ENCODE measurements at regions not wholly inside any gene's neighbourhood (a gene's known extent, or its start where the extent isn't known, plus 50 kb on each side); places are given as distances from the start of the nearest gene placed in this dataset.

- no peak for TF ChIP-seq POLR2AphosphoS5 (IDR thresholded peaks at IDR 0.05)
- TF ChIP-seq EP300 (IDR thresholded peaks at IDR 0.05), result no peak
- no peak for TF ChIP-seq CTCF (IDR thresholded peaks at IDR 0.05)
- no peak for TF ChIP-seq POLR2A (IDR thresholded peaks at IDR 0.05)
- DNase-seq, result no peak
- Histone ChIP-seq H3K9me3 (no peaks in the 10 kb centered on the region), H3K4me3 (no peak overlapping the region), H3K36me3 (no peaks in the 10 kb centered on the region), H3K27ac (no peak overlapping the region), H3K27me3 (no peaks in the 10 kb centered on the region), H3K4me1 (no peaks in the 10 kb centered on the region)
- intact Hi-C loops (cut with DNase I; ENCODE audit: low total_unique reads), result no loop called here
- 63 to 88% (median 77%) methylated on average over 2 of the region's 2 CpGs for WGBS, 5 donors
These were observed 90.7 kb upstream of the ANO4 start for GRCh38 chr12:100703868-100704267.

- Histone ChIP-seq H3K36me3 (no peaks in the 10 kb centered on the region), H3K4me3 (no peak overlapping the region), H3K27me3 (no peaks in the 10 kb centered on the region), H3K4me1 (no peaks in the 10 kb centered on the region), H3K9me3 (no peaks in the 10 kb centered on the region), H3K27ac (no peak overlapping the region)
- WGBS, 5 donors, result 39 to 47% (median 44%) methylated on average over 3 of the region's 3 CpGs
- TF ChIP-seq CTCF (IDR thresholded peaks at IDR 0.05), result no peak
- TF ChIP-seq POLR2A (IDR thresholded peaks at IDR 0.05), result no peak
- TF ChIP-seq EP300 (IDR thresholded peaks at IDR 0.05), result no peak
- peak in 1 of 2 donors; percentile 23 for DNase-seq
- intact Hi-C loops (cut with DNase I; ENCODE audit: low total_unique reads), result no loop called here
These were observed 88.5 kb upstream of the ANO4 start for GRCh38 chr12:100706033-100706432.

GRCh38 chr12:100708591-100708990, 86.0 kb upstream of the ANO4 start:
- H3K27ac ChIP-seq, result no peak overlapping the region
- no peaks in the 10 kb centered on the region for H3K9me3 ChIP-seq
- no peak overlapping the region for H3K4me3 ChIP-seq
- H3K4me1 ChIP-seq, result no peaks in the 10 kb centered on the region
- H3K36me3 ChIP-seq, result no peaks in the 10 kb centered on the region
- 0 to 33% (median 0%) methylated on average over 1 of the region's 1 CpG for WGBS, 5 donors
- intact Hi-C loops (cut with DNase I; ENCODE audit: low total_unique reads), result no loop called here
- H3K27me3 ChIP-seq, result no peaks in the 10 kb centered on the region
- no peak for DNase-seq
- no peak for TF ChIP-seq POLR2A (IDR thresholded peaks at IDR 0.05)
- TF ChIP-seq CTCF (IDR thresholded peaks at IDR 0.05), result no peak
- TF ChIP-seq POLR2AphosphoS5 (IDR thresholded peaks at IDR 0.05), result no peak
- TF ChIP-seq EP300 (IDR thresholded peaks at IDR 0.05), result no peak

GRCh38 chr12:100715976-100716944, 78.3 kb upstream of the ANO4 start:
- H3K27me3 ChIP-seq, result peaks cover 15 to 66% (median 35%) of the 10 kb centered on the region in 3 donors
- DNase-seq, result peak in 1 of 2 donors; percentile 24
- intact Hi-C loops (cut with DNase I; ENCODE audit: low total_unique reads), result no loop called here

More at GRCh38 chr12:100715976-100716944, 78.3 kb upstream of the ANO4 start:
- 35 to 48% (median 42%) methylated on average over 44 to 55 of the region's 55 CpGs for WGBS, 5 donors
- no peak overlapping the region for H3K27ac ChIP-seq
- no peak for TF ChIP-seq EP300 (IDR thresholded peaks at IDR 0.05)
- TF ChIP-seq CTCF (IDR thresholded peaks at IDR 0.05), result no peak
- TF ChIP-seq POLR2A (IDR thresholded peaks at IDR 0.05), result no peak
- no peak for TF ChIP-seq POLR2AphosphoS5 (IDR thresholded peaks at IDR 0.05)
- H3K9me3 ChIP-seq, result no peaks in the 10 kb centered on the region
- H3K36me3 ChIP-seq, result no peaks in the 10 kb centered on the region
- H3K4me3 ChIP-seq, result peak overlapping the region in 3 of 4 donors; percentile 33 to 42 (median 36)
- H3K4me1 ChIP-seq, result peaks cover 6 to 18% (median 14%) of the 10 kb centered on the region in 4 donors
